ENCODE measurements at regions not wholly inside any gene's neighbourhood (a gene's known extent, or its start where the extent isn't known, plus 50 kb on each side); places are given as distances from the start of the nearest gene placed in this dataset.
"Not testable (repeated sequence)": the region's sequence is repeated elsewhere in the genome, so short reads cannot be mapped to it uniquely, and the experiment has no call there.

DNA sequence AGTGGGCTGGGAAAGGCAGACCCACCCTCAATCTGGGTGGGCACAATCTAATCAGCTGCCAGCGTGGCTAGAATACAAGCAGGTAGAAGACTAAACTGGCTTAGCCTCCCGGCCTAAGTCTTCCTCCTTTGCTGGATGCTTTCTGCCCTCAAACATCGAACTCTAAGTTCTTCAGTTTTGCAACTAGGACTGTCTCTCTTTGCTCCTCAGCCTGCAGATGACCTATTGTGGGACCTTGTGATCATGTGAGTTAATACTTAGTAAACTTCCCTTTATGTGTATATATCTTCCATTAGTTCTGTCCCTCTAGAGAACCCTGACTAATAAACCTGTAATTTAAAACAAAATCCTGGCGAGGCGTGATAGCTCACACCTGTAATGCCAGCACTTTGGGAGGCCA is 51.8 kb upstream of the SLC39A8 start:
- DNase-seq (ENCODE audit: low read depth): not testable (repeated sequence)

DNA sequence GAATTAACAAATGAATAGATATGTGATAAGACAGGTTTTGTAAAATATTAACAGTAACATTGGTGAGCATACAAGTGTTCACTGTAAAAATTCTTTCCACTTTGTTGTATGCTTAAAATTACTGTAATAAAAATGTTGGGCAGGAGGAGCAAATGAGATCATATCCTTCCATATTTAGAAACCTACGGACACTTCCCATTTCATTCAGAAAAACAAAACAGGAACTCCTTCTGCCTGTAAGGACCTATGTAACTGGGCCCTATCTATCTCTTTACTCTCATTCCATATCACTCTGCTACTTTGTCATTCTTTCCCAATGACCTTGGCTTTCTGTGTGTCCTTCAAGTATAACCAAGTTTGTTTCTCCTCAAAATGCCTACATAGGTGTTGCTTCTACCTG is 53.7 kb upstream of the SLC39A8 start:
- no peak for DNase-seq (ENCODE audit: low read depth)

DNA sequence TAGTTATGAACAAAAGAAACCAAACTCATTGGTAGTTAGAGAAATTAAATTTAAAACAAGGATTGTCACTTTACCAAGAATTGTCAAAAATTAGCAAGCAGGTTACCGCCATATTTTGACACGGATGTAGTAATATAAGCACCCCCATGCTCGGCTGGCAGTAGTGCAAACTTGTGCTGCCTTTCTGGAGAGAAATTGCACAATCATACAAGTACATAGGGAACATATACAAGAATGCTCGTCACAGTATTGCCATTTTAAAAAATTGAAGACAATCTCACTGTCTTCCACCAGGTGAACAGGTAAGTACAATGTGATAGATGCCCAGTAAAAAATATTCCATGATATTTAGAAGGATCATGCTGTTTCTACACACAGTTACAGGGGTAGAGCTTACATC is 55.6 kb upstream of the SLC39A8 start:
- no peak for DNase-seq (ENCODE audit: low read depth)

DNA sequence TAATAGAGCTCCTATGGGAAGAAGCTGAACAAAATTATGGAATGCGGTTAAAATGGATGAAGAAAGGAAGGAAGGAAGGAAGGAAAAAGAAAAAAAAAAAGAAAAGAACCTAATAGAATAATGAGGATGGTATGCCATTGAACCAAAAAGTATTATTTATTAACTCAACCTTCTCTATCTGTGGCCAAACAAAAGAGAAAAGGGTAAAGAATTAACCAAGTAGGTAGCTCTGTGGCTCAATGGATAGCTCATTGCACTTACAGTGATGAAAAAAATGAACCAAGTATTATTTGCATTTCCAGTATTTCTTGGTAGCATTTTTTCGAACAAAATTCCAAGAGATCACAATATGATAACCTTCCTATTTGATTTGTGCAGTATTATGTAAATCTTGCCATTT is 56.9 kb upstream of the SLC39A8 start:
- no peak for DNase-seq (ENCODE audit: low read depth)

DNA sequence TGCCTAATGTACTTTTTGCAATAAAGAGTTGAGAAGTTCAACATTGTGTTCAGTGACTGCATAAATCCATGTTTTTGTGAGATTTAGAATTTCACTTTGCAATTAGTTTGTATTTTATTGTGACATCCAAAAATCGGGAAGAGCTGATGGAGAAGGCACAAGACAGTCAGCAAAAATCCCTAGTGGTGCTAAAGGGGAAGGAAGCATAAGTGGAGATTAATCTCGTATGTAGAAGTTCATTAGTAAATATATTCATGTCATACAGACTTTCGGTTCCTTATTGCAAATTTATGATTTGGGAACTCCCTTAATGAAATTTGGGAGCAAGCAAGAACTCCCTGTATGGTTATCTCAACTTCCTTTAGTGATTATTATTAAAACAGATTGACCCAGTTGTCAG is 57.8 kb upstream of the SLC39A8 start:
- DNase-seq (ENCODE audit: low read depth): no peak

DNA sequence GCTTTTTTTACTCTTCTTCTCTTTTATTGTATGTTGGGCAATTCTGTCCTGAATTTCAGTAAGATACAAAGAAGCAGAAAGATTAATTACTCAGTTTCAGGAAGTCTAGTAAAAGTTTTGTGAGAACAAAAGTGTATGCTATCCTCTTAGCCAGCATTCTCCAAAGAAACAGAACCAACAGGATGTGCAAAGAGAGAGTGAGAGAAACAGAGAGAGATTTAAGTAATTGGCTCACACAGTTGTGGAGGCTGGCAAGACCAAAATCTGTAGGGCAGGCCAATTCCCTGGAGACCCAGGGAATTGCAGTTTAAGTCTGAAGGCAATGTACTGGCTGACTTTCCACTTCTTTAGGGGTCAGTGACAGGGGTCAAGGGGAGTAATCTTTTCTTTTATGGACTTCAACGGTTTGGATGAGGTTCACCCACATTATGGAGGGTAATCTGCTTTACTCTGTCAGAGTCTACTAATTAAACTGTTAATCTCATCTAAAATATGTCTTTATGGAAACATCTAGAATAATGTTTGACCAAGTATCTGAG is 59.2 kb upstream of the SLC39A8 start:
- no peak for DNase-seq (ENCODE audit: low read depth)

DNA sequence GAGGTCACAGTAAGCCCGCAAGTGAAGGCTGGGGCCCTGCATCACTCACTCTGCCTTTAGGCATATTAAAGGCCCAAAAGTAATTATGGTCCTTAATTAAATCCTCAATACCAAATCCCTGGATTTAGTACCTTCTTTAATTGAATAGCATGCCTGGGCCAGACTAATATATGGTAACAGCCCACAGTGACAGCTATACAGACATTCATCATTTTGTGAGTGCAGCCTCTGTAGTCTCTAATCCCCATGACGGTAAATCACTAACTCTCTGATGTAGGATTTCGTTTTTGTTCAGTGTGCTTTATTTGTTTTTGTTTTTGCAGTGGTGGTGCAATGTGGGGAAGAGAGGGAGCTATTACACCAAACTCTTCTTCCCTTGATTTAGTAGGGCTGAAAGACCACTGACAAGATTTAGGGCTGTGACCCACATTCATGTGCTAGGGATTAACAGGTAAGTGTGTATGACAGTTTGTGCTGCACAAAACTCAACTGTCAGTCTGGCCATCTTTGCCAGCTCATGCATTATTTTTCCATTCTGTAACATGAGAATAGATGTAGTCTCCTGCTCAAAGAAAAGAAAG is 60.6 kb upstream of the SLC39A8 start:
- DNase-seq (ENCODE audit: low read depth): no peak

DNA sequence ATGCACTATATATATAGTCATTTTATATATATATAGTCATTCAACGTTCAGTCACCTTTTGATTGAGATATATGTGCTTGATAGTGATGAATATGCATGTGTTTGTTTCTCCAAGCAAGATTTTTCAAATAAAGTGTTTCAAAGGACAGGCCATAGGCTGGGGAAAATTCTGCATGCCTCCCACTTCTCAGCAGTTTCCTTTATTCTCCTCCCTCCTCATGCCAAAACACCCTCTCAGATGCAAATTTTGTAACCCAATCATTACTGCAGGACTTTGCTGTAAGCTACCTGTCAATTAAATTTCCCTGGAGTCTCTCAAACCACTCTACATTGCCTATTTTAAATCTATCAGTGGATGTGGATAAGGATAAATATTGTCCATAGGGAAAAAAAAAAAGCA is 65.6 kb upstream of the SLC39A8 start:
- not testable (repeated sequence) for DNase-seq (ENCODE audit: low read depth)

DNA sequence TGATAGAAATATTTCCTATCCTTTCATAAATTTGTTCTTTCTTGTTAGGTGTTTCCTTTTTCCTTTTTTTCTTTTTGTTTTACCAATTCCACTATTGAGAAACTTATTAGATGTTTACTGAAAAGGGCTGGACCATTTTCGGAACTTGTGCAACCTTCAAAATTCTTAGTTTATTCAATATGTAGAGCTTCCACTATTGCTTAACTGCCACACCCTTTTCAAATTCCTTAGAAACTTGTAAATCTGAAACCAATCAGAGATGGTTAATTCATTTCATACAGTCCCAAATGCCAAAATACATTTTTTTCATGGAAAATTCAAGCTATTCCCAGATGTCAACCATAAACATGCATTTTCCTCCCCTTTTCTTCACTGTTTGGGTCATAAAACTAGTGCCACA is 66.1 kb upstream of the SLC39A8 start:
- no peak for DNase-seq (ENCODE audit: low read depth)

DNA sequence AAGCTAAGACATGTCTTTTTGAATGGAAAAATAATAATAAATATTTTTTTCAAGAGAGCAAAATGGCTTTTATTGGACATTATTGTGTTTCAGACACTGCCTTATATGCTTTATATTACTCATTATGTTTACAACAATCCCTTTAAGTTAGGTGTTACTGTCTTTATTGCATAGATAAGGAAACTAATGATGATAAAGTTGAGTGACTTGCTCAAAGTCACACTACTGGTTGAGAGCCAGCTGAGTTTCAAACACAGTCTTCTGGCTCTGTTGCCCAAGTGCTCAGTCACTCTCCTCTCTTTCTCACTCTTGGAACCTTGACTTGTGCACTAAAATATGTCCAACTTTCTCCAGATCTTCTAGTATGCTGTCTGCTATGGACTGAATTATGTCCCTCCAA is 71.5 kb upstream of the SLC39A8 start:
- no peak for DNase-seq (ENCODE audit: low read depth)

DNA sequence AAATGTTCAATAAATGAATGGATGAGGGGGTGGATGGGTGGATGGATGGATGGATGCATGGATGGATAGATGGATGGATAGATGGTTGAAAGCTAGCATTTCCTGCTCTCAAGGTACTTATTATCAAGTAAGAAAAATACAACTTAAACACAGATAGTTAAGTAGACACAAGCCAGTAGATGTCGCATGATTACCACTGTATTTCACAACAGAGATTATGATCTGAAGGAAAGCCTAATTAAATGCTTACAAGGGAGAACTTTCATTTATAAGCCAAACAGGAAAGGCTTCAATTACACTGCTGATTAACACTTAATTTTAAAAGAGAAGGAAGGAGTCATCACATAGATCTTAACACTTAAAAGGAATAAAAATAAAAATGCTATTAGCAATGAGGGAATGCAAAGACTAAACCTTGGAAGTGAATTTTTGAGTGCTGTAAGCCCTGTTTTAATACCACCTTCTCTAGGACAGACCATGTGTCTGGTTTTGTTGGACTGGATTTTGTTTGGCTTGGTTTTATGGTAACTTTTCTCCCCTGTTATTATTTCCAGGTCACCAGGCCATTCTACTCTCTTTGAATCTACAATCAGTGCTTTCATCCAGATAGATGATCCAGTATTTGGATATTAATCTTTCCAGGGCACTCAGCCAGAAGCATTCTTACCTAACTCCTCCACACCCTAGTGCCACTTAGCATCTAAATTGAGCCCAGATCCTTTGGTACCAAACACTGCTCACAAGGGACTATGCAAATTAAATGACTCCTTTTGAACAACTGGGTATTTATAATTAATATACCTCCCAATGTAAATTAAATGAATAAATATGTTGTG is 75.5 kb upstream of the SLC39A8 start:
- DNase-seq (ENCODE audit: low read depth): no peak

DNA sequence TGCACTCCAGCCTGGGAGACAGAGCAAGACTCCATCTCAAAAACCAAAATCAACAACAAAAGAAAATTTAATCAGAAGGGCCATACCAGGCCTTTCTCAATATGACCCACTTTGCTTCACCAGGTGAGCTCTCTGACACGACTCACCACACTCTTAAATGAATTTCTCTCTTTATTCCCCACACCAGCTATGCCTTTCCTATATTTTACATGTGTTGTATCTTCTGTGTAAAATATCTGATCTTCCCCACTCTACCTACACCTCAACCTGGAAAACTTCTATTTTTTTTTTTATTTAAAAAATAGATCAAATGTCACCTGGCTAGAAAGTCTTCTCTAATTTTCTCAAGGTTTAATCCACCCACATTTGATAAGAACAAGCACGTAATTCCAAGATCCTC is 77.6 kb upstream of the SLC39A8 start:
- no peak for DNase-seq (ENCODE audit: low read depth)

DNA sequence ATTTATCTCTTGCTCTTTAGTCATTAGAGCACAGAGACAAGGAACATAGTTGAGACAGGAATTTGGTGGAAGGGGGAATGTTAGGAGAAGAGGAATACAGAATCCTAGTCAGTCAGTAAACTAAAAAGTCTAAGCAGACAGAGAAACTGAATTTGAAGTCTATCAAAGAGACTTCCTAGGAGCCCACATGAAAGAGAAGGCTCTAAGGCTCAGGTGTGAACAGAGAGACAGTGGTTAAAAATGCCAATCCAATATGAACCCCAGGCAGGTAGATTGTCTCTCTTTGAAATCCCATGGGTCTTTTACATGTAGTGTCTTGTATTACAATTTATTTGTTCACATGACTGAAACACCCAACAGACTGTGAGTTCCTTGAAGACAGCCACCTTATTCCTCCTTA is 77.8 kb upstream of the NFKB1 start:
- DNase-seq (ENCODE audit: low read depth): no peak

DNA sequence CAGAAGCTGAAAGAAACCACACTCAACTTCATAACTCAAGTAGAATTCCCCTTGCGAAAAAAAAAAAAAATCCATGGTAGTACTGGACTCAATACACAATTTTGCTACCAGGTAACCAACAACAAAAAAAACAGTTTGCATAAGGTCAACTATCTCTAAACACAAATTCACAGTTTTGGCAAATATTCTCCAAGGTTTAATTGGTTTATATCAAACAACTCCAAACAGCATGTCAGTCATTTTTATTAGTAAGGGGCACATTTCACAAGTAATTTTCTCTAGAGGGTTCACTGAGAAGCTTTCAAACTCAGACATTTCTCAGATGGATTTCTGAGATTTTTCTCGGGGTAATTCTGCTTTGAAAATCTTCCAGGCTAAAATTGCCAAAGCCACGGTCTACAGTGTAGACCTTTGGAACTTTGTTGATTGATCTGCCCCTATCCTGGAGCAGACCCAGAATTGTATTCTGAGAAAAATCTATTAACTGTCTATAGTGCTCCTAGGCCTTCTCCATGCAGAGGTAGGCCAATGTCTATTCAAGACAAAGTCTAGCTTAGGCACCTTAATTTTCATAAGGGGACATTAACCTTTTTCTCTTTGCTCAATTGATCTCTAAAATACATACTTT is 73.7 kb upstream of the NFKB1 start:
- no peak for DNase-seq (ENCODE audit: low read depth)

DNA sequence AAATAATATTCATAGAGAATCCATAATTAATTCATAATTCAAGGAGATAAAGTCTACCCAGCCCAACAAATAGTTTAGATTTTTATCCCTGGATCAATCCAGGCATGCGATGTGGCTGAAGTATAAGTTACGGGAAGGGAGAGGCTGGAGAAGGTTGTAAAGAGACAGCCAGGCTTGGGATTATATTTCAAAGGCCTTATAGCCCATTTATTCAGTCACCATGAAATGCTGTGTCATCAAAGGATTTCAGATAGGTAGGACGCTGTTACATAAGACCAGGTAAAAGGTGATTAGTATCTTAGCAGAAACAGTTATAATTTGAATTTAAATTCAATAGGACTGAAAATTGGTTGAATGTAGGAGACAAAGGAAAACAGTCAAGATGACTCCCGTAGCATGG is 73.0 kb upstream of the NFKB1 start:
- no peak for DNase-seq (ENCODE audit: low read depth)

DNA sequence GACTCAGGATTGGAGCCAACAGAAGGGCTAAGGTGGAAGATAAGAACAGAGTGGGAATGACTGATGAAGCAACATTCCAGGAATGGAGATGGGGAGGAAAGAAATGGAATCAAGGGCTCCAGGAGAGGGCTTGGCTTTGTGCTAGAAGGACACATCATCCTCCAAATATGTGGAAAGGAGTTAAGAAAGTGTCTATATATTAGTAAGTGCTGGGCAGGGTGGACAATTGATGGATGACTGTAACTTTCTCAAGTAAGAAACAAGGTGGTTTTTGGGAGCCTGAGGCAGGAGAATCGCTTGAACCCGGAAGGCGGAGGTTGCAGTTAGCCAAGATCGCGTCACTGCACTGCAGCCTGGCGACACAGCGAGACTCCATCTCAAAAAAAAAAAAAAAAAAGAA is 71.6 kb upstream of the NFKB1 start:
- DNase-seq (ENCODE audit: low read depth): no peak

DNA sequence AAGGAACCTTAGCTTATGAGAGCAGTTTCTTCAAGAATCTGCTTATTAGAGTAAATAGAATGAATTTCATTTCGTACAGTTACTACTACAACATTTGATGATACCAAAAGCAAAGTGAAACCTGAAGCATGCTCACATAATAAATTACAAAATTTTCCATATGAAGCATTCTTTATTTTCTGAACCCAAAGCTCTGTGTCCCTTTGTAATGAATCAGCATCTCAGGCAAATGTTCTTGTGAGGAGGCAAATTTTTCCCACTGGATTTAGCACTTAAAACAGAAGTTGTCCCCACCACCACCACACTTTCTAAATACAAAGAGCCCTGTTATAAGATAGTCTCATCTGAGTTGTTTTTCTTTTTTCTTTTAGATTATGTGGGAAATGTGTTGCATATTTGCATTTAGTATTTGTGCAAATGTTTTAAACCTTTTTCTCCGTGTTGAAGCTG is 70.7 kb upstream of the NFKB1 start:
- DNase-seq (ENCODE audit: low read depth): no peak

DNA sequence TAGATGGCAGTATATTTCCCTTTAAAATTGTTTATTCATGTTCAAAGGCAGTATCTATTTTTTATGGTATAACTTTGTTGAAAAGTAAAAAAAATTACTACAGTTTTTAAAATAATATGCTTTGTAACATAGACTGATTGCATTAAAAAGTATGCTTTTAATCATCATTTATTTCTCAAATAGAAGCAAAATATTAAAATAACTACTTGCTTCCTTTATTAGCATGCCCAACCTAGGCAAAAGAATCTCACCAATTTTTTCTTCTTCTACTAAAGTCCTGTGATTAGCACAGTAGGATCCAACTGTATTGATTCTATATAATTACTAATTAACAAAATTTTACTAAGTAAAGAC is 69.6 kb upstream of the NFKB1 start:
- no peak for DNase-seq (ENCODE audit: low read depth)

DNA sequence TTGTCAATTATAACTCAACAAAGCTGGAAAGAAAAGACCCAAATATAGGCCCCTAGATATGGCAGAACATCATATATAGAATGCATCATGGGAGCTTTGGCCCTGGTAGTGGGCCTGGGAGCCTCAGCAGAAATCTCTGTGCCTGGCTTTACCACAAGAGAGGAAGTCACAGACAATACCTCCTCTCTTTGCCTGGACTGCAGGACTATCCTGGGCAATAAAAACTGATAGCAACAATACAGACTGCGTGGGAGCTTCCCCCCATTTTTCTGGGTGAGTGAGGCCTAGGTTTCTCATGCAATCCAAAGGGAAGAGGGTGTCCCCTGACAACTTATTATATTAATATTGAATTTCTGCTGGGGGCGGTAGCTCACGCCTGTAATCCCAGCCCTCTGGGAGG is 64.0 kb upstream of the NFKB1 start:
- no peak for DNase-seq (ENCODE audit: low read depth)

DNA sequence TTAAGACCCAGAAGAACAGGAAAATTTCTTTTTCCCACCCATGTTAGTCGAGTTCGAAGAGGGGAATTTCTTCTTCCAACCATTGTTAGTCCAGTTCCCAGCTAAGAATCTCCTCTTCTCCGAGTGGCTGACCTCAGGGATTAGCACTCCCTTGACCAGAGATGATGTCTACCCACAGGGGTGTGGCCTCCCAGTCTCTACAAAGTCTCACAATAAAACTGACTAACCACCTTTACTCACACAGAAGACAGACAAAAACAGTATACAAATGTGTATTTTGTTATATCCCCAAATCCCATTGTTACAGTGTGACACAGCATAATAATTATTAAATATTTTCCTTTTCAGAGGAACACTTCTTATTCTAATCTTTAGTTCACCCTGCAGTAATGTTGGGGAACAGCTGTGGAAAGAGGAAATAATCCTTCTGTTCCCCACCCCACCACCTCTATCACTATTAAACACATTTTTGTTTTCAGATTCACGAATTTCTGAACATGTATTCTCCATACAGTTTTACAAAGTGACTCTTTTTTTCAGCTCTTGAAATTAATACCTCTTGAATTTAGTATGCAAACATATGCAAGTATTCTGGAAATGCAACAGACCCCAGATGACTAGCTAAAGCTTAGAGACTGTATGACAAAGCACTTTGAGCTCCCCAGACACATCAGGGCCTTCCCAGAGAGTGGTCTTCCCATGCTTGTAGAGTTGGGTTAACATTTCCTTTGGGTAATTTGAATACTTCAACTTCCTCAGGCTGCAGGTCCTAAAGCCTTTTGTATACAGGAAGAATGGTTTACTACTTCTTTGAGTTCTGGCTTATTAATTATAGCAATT is 62.5 kb upstream of the NFKB1 start:
- DNase-seq (ENCODE audit: low read depth): no peak

DNA sequence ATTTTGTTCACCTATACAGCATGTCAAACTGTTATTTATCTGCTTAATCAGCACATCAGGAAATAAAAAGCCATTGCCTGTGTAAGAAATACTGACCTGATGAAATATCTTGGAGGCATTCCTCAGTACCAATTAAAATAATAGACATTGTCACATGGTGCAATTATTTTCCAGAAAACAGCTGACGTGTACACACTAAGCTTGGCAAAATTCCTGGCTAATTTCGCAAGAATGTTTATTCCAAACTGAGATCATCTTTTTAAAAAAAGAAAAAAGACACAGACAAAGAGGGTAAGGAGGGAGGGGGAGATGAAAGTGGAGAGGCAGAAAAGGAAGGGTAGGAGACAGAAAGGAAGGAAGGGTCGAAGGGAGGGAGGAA is 61.9 kb upstream of the NFKB1 start:
- no peak for DNase-seq (ENCODE audit: low read depth)

DNA sequence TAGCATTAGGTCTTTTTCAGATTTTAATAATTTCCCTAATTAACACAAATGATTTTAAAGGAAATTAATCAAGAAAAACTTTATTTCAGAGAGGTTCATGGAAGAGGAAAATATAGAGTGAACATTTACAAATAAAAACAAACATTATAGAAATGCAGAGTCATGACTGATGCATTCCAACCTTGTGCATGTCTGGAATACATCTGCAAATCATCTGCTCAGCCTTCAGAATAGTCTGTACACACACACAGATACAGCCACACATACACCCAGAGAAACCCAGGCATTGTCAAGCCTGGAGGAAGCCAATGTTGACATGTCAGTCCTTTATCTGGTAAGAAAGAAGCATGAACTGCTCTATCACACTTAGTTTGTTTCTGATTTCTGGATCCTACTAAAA is 61.3 kb upstream of the NFKB1 start:
- no peak for DNase-seq (ENCODE audit: low read depth)

DNA sequence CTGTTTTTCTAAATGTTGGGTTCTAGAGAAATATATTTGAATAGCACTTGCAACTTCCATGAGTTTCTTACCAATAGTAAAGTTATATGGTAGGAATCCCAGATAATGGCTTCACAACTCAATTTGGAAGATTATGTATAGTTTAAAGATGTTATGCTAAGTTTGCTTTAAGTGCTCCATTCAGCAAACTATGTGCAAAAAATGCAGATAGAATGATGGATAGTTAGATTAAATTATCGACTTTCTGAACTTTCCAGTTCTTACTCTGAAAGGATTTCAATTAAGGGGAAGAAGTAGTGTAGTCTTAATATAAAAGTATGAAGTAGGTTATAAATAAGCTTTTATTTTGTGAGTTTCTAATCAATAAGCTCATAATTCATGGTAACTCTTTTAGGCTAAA is 60.7 kb upstream of the NFKB1 start:
- no peak for DNase-seq (ENCODE audit: low read depth)

Measured in activated T-helper 9 cell treated with anti-CD3 and anti-CD28 coated beads, Interleukin-2, amount 50 U/mL, for 16 hours (primary cell).